GM18870 (cell line): ENCODE measurements at regions not wholly inside any gene's neighbourhood (a gene's known extent, or its start where the extent isn't known, plus 50 kb on each side); places are given as distances from the start of the nearest gene placed in this dataset.
"Not testable (repeated sequence)": the region's sequence is repeated elsewhere in the genome, so short reads cannot be mapped to it uniquely, and the experiment has no call there.

Experiments
- ATAC-seq: cut with Tn5 transposase; IDR thresholded peaks from one replicate; pipeline ENCODE4 v1.9.1; 2021; ENCODE audit warnings: moderate library complexity; ENCODE audit not compliant: unreplicated experiment

GRCh38 chr12:75742048-75742447 is 230.6 kb upstream of the KRR1 start:
- no peak for ATAC-seq

GRCh38 chr12:75739912-75740311 is 228.5 kb upstream of the KRR1 start:
- no peak for ATAC-seq

DNA sequence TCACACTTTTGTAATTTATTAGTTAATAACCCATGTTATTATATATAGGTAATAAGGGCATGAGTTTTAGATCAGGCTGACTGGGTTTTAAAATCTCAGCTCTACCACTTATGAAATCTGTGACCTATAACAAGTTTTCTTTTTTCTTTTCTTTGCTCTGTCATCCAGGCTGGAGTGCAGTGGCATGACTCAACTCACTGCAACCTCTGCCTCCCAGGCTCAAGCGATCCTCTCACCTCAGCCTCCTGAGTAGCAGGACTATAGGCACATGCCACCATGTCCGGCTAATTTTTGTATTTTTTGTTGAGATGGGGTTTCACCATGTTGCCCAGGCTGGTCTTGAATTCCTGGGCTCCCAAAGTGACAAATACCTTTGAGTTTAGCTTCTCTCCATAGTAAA is 227.7 kb upstream of the KRR1 start:
- not testable (repeated sequence) for ATAC-seq

- ATAC-seq = peak; percentile 96
Observed at GRCh38 chr12:75738486-75738885, 227.1 kb upstream of the KRR1 start.

DNA sequence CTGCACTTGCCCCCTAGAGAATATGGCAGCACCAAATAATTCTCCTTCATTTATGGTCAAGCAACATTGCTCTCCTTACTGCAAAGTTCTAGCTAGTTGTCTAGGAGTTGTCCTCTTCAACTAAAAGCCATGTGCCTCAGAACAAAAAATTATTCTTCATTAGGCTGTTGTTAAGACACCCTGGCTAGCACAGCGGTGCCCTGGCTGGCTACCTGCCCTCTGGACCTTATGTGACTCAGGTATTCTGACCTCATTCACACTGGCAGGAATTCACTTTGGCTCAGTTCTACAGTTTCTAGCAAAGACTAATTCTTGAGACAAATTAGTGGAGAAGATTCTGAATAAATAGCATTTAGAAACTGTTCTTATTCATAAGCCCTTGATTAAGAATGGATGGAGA is 224.4 kb upstream of the KRR1 start:
- no peak for ATAC-seq

DNA sequence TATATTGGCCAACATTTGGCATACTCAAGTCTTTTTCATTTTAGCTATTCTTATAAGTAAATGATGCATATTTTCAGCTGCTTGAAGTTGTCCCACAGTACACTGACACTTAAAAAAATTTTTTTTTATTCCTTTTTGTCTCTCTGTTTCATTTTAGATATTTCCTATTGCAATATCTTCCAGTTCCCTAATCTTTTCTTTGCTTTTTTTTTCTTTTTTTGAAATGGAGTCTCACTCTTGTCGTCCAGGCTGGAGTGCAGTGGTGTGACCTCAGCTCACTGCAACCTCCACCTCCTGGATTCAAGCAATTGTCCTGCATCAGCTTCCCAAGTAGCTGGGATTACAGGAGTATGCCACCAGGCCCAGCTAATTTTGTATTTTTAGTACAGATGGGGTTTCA is 217.4 kb upstream of the KRR1 start:
- ATAC-seq = no peak

GRCh38 chr12:75727577-75727976 is 216.2 kb upstream of the KRR1 start:
- ATAC-seq = no peak

GRCh38 chr12:75725521-75726111 is 214.2 kb upstream of the KRR1 start:
- ATAC-seq = no peak

DNA sequence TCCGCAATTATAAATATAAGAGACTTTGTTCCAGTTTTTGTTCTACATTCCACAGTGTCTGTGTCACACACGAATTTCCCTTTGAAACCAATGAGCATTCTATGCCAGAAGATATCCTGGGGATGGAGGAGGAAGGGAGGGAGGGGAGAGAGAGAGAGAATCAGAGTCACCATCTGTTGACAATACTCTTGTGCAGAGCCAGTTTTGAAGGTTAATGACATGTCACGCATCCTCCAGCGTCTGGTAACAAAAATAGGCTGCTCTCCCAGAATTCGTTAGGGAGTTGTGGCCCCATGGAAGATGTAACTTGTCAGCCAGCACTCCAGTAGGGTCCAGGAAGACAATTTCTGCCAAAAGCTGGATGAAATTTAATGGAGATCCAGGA is 213.5 kb upstream of the KRR1 start:
- no peak for ATAC-seq

- no peak for ATAC-seq
Observed at GRCh38 chr12:75724307-75724927, 213.0 kb upstream of the KRR1 start.

- ATAC-seq = peak; percentile 93
Observed at GRCh38 chr12:75722714-75723200, 211.3 kb upstream of the KRR1 start.

- no peak for ATAC-seq
Observed at GRCh38 chr12:75721796-75722195, 210.4 kb upstream of the KRR1 start.

DNA sequence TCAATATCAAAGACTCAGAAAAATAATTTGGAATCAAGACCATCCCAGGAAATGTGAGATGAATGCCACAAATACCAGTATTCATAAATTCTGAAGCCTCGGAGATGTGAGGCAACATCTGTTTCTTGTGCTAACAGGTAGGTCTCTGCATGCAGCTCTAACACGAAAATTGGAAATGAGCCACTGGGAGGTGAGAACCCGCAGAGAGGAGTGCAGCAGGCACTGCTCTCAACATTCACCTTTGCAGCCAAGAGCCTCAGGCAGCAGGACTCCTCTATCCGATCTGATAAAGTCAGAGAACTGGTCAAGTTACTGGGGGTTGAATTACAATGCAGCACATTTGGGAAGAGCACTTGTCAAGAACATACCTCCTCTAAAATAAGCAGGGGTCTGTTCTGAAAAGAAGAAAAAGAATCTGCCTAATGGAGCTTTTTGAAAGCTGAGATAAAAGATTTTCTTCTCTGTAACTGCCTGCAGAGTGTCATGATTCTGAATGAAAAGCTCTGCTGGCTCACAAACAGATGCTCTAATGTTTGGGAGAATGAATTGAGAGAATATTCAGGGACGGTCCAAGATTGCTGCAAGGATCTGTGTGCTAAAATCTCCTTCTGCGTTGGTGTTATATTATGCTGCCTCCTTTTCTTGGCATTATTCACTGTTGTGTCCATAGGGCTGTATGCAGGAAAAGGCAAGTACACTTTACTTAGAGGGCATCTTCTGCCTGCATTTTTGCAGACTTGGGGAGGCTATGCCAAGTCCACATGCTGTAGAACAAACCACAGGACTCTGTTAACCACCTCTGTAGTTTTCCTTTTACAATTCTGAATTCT is 209.6 kb upstream of the KRR1 start:
- ATAC-seq = no peak

DNA sequence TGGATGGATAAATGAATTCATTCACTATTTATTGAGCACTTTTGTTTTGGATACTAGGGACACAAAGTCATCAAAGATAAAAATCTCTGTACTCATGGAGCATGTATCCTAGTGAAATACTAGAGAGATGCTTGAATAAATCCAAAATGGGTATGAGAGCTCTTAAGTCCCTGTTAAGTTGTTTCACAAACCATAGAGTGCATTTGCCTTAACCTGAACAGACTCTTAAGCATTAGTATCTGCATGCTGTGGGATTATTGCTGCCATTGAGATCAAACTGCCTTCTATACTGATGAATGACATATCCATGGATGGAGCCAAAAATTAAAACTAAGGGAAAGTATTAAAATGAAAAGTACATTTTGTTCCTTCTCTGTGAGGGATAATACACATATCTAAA is 206.5 kb upstream of the KRR1 start:
- no peak for ATAC-seq

GRCh38 chr12:75716291-75717025 is 205.0 kb upstream of the KRR1 start:
- no peak for ATAC-seq

- ATAC-seq = no peak
Observed at GRCh38 chr12:75715682-75716081, 204.3 kb upstream of the KRR1 start.

- ATAC-seq = no peak
Observed at GRCh38 chr12:75715323-75715644, 203.9 kb upstream of the KRR1 start.

- no peak for ATAC-seq
Observed at GRCh38 chr12:75714462-75715322, 203.3 kb upstream of the KRR1 start.

- no peak for ATAC-seq
Observed at GRCh38 chr12:75713434-75713833, 202.0 kb upstream of the KRR1 start.

DNA sequence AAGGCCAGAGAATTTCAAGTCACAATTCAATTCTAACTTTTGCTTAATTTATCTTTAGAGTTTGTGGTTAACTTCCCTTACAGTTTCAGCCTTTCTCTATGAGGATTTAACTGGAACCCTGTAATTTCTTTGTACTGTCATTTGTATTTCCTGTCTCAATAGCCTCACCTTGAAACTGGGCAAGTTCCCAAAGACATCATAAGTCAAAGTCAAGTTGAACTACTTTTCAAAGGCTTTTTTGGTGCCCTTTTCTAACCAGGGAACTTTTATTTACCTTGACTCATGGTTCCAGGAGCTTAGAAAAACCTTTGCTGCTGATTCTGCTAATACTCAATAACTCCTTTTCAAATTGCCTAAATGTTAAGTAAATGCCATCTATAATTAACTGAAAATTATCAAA is 200.8 kb upstream of the KRR1 start:
- no peak for ATAC-seq

- no peak for ATAC-seq
Observed at GRCh38 chr12:75711271-75711670, 199.9 kb upstream of the KRR1 start.
